ENCODE measurements at regions not wholly inside any gene's neighbourhood (a gene's known extent, or its start where the extent isn't known, plus 50 kb on each side); places are given as distances from the start of the nearest gene placed in this dataset.

- Histone ChIP-seq H3K27ac (ENCODE audit: low read length in 2 of 2) (no peak overlapping the region), H3K9ac (ENCODE audit: low read length) (no peak overlapping the region), H3K36me3 (replicated peaks in 1 of 2; ENCODE audit: control extremely low read depth in 1 of 2, control insufficient read depth in 1 of 2, extremely low read depth in 1 of 2, insufficient read depth in 2 of 2, low read length in 1 of 2) (no peaks in the 10 kb centered on the region), H3K4me2 (replicated peaks; ENCODE audit: low read depth, low read length, poor library complexity, severe bottlenecking) (no peak overlapping the region), H3K79me2 (ENCODE audit: control insufficient read depth, insufficient read depth, low read length) (no peaks in the 10 kb centered on the region), H3K9me3 (ENCODE audit: control extremely low read depth in 1 of 3, control insufficient read depth in 2 of 3, insufficient read depth in 1 of 3, low read length in 2 of 3) (peaks cover 0 to 3% (median 0%) of the 10 kb centered on the region in 3 donors), H3K4me1 (ENCODE audit: control insufficient read depth in 2 of 2, insufficient read depth in 2 of 2, low read length in 2 of 2) (no peaks in the 10 kb centered on the region), H3K27me3 (replicated peaks in 1 of 4; ENCODE audit: control extremely low read depth in 1 of 4, control insufficient read depth in 3 of 4, insufficient read depth in 4 of 4, low read length in 3 of 4) (no peaks in the 10 kb centered on the region), H2AFZ (ENCODE audit: insufficient read depth, low read depth, low read length, poor library complexity, severe bottlenecking) (no peak overlapping the region), H3K4me3 (ENCODE audit: control extremely low read depth in 1 of 5, extremely low read depth in 1 of 5, insufficient read depth in 1 of 5, low read depth in 2 of 5, low read length in 4 of 5) (no peak overlapping the region), H4K20me1 (ENCODE audit: control insufficient read depth, insufficient read depth, low read length, poor library complexity, severe bottlenecking) (no peaks in the 10 kb centered on the region)
- H3K27ac Mint-ChIP-seq, result no peak overlapping the region
- peaks cover 2% of the 10 kb centered on the region for H3K9me3 Mint-ChIP-seq (ENCODE audit: insufficient read depth)
- WGBS (ENCODE audit: insufficient coverage), result no CpG with 5 or more reads among the region's 1 CpG
- DNase-seq (no peak), ATAC-seq (ENCODE audit: low read depth) (no peak)
- H3K27me3 Mint-ChIP-seq, result no peaks in the 10 kb centered on the region
- CTCF ChIA-PET, result no interaction called here
- H3K4me3 Mint-ChIP-seq, result no peak overlapping the region
- TF ChIP-seq CTCF (IDR thresholded peaks at IDR 0.05) (no peak), EZH2 (IDR thresholded peaks at IDR 0.05; ENCODE audit: borderline replicate concordance, insufficient read depth, low read depth, low read length, poor library complexity, severe bottlenecking) (no peak)
- intact Hi-C loops (cut with micrococcal nuclease), result no loop called here
- POLR2A ChIA-PET, result no interaction called here
- H3K4me1 Mint-ChIP-seq, result no peaks in the 10 kb centered on the region
Observed at GRCh38 chr11:91258876-91259275, 965.7 kb upstream of the FAT3 start.

GRCh38 chr11:91257667-91258066 is 967.0 kb upstream of the FAT3 start:
- no peak for DNase-seq
- Histone ChIP-seq H3K27me3 (replicated peaks in 1 of 4; ENCODE audit: control extremely low read depth in 1 of 4, control insufficient read depth in 3 of 4, insufficient read depth in 4 of 4, low read length in 3 of 4) (no peaks in the 10 kb centered on the region), H3K9ac (ENCODE audit: low read length) (no peak overlapping the region), H3K4me2 (replicated peaks; ENCODE audit: low read depth, low read length, poor library complexity, severe bottlenecking) (no peak overlapping the region), H4K20me1 (ENCODE audit: control insufficient read depth, insufficient read depth, low read length, poor library complexity, severe bottlenecking) (no peaks in the 10 kb centered on the region), H3K4me1 (ENCODE audit: control insufficient read depth in 2 of 2, insufficient read depth in 2 of 2, low read length in 2 of 2) (no peaks in the 10 kb centered on the region), H3K79me2 (ENCODE audit: control insufficient read depth, insufficient read depth, low read length) (no peaks in the 10 kb centered on the region), H3K9me3 (ENCODE audit: control extremely low read depth in 1 of 3, control insufficient read depth in 2 of 3, insufficient read depth in 1 of 3, low read length in 2 of 3) (peaks cover 0 to 3% (median 0%) of the 10 kb centered on the region in 3 donors), H3K36me3 (replicated peaks in 1 of 2; ENCODE audit: control extremely low read depth in 1 of 2, control insufficient read depth in 1 of 2, extremely low read depth in 1 of 2, insufficient read depth in 2 of 2, low read length in 1 of 2) (no peaks in the 10 kb centered on the region), H2AFZ (ENCODE audit: insufficient read depth, low read depth, low read length, poor library complexity, severe bottlenecking) (no peak overlapping the region), H3K27ac (ENCODE audit: low read length in 2 of 2) (no peak overlapping the region), H3K4me3 (ENCODE audit: control extremely low read depth in 1 of 5, extremely low read depth in 1 of 5, insufficient read depth in 1 of 5, low read depth in 2 of 5, low read length in 4 of 5) (no peak overlapping the region)
- H3K27ac Mint-ChIP-seq, result no peak overlapping the region
- ATAC-seq (ENCODE audit: low read depth), result no peak
- intact Hi-C loops (cut with micrococcal nuclease), result no loop called here
- H3K4me3 Mint-ChIP-seq, result no peak overlapping the region
- H3K9me3 Mint-ChIP-seq (ENCODE audit: insufficient read depth), result peaks cover 2% of the 10 kb centered on the region
- no CpG with 5 or more reads among the region's 1 CpG for WGBS (ENCODE audit: insufficient coverage)
- TF ChIP-seq EZH2 (IDR thresholded peaks at IDR 0.05; ENCODE audit: borderline replicate concordance, insufficient read depth, low read depth, low read length, poor library complexity, severe bottlenecking) (no peak), CTCF (IDR thresholded peaks at IDR 0.05) (no peak)
- CTCF ChIA-PET, result no interaction called here
- no peaks in the 10 kb centered on the region for H3K4me1 Mint-ChIP-seq
- no peaks in the 10 kb centered on the region for H3K27me3 Mint-ChIP-seq
- POLR2A ChIA-PET, result no interaction called here
